GM19452 (cell line): ENCODE measurements at regions not wholly inside any gene's neighbourhood (a gene's known extent, or its start where the extent isn't known, plus 50 kb on each side); places are given as distances from the start of the nearest gene placed in this dataset.

Source experiments
- ATAC-seq: cut with Tn5 transposase; IDR thresholded peaks from one replicate; pipeline ENCODE4 v1.9.1; 2021; ENCODE audit not compliant: unreplicated experiment

DNA sequence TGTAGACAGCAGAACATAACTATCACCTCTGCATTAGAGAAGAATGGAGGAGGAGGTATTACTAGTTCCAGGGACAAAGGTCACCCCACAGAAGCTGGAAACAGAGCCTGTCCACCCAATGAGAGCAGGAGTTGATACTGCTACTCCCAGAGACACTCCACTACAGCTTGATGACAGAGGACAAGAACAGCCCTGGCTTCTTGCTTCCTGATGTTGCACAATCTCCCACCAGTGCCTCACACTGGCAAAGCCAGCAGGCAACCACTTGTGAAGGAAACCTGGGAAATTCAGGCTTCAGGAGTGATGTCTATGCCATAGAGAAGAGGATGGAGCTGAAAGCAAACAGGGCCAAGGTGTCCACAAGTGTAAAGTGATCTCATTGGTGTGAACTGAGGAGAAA lies 78.0 kb upstream of the POU1F1 start:
- no peak for ATAC-seq

DNA sequence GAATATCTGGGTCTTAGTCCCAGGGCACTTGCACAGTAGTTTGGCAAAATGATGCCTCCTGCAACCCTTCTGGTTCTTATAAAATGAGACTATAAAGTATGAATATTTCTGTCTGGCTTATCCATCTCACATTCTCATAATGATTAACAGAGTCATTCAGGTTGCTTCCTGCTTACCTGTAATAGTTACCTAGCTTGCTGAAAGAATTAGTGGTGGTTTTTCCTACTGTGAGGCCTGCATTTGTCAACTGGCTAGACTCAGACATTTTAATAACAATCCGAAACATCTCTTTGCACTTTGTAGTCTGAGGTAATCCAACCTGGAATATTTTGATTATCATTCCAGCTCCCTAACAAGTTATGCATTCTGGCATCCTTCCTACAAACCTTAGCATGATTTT lies 75.6 kb upstream of the POU1F1 start:
- no peak for ATAC-seq

DNA sequence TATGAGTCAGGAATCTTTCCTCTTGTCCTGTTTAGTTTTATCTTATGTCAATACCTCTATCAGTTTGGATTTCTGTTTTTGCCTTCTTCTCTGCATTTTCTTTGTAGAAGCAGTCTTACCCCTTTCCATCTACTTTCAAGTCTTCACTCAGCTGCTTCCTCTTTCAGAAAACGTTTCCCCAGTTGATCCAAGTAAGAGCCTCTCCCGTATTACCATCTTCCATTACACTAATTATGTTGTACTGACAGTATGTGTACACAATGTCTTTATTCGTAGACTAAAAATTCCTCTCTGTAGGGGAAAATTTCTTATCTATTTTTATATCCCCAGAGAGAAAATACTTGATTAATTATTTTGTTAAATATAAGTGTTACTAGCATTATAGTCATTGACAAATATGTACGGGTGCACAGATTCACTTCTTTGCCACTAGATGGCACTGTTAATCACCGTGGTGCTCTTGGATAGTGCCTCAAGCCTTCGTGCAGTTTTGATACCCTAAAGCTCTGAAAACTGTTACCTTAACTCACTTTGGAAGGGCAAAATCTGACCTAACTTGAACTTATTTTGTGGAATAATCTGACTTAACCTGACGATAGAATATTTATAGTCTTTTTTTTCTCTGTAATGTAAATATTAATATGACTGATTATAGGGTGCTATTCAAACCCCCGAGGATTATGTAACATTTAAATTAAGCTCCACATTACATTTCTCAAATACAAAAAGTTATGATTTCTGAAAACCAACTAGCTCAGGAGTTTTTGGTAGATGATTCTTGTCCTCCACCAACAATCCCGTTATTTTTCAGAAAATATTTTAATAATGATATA lies 74.2 kb upstream of the POU1F1 start:
- peak; percentile 99 for ATAC-seq

DNA sequence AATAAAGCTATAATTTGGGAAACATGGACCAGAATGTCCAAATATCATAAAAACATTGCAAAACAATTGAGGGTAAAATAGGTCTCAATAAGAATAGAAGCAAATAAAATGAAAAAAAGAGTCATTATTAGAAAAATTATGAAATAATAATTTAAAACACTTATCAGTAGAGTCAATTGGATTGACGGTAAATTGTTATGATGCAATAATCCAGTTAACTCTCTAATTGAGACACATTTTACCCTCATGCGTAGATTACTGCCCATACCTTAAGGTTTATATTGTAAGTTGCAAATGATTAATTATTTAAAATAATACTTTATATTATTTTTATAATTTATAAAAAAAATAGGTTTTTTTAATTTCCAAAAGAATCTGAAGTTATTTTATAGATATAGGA lies 73.4 kb upstream of the POU1F1 start:
- ATAC-seq = no peak

DNA sequence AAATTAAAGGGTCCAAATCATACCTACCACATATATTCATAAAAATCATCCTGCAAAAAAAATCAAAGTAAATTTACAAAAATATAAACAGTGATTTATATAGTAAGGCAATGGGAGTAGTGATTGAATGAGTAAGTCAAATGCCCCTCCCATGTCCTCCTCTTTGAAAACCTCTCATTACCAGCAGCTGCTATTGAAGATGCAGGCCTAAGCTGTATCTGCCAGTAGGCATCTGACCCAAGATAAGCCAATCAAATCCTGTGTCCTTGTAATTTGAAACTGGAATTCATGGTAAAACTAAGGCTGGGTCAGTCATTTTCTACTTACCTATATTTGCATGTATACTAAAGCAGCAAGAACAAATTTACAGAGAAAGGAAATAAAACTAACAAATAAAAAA lies 60.4 kb upstream of the POU1F1 start:
- ATAC-seq = no peak

DNA sequence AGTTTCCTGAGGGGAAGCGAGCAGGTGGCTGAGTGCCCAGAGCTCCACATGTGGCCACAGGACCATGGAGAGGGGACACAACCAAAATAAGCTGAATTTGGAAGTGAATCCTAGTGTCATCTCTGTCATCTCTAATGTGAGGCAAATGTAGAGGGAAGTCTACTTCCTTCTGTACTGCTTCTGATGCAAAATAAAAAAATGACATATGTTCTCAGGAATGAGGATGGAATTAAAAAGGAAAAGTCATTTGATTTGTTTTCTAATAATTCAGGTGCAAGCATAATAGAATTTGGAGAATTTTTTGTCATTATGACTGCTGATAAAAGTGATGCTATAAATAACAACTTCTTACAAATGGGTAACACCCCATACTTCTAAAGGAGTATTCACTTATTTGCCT lies 59.5 kb upstream of the POU1F1 start:
- no peak for ATAC-seq

DNA sequence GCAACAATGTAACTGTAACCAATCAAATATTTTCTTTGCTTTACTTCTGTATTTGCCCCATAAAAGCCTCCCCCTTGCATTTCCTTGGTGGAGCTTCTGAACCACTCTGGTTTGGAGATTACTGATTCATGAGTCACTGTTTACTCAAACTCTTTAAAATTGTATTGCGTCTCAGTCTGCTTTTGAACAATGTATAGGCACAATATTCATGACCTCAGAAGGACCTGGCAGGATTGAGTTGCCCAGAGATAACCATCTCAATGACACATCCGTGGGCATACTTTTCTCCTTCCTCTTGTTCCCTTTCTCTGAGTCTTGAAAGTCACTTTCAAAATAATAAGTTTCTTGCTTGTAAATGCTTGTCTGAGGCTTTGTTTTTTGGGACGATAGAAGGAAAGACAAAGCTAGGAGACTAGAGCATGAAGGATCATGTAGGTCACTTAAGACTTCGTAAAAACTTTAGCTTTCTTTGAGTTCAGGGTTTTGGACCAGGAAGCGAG lies 57.1 kb upstream of the POU1F1 start:
- ATAC-seq = no peak

DNA sequence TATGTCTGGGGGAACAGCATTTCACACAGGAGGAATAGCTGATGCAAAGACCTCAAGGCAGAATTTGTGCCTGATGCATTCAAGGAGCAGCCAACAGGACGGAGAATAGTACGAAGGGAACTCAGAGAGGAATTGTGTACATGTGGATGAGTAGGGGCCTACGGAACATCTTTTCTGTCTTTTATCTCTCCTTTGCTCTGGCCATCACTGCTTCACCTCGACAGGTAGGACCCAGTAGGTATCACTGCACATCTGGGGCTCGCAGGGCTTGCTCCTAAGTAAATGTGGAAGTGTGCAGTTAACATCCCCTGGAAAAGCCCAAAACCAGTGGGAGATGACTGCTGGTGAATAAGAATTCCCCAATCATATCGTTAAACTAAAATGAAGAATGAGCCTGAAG lies 56.4 kb upstream of the POU1F1 start:
- no peak for ATAC-seq

DNA sequence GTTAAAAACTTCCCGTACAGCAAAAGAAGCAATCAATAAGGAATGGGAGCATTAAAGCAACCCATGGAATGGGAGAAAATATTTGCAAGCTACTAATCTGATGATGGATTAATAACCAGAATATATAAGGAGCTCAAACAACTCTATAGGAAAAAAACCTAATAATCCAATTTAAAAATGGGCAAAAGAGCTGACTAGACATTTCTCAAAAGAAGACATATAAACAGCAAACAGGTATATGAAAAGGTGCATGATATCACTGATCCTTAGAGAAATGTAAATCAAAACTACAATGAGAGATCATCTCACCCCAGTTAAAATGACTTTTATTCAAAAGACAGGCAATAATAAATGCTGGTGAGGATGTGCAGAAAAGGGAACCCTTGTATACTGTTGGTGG lies 52.7 kb upstream of the POU1F1 start:
- no peak for ATAC-seq
